ENCODE measurements at regions not wholly inside any gene's neighbourhood (a gene's known extent, or its start where the extent isn't known, plus 50 kb on each side); places are given as distances from the start of the nearest gene placed in this dataset.

DNA sequence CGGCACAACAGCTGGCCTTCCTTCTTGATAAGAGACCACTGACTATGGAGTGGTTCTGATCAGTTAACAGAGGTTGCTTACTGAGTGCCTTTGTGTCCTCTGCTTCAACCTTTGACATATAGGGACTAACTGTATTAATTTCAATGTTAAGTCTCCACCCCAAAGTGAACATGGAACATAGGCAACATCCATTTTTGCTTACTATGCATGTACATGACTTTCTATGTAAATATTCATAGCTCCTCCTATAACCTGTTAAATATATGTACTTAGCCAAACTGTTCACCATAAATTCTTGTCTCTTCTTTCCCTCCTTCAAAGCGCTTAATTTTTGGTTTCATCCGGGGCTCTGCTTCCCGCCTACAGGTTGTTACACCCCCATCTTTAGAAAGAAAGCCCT, 334.8 kb downstream of the EPM2A start:
- DNase-seq (ENCODE audit: low read depth), result no peak

DNA sequence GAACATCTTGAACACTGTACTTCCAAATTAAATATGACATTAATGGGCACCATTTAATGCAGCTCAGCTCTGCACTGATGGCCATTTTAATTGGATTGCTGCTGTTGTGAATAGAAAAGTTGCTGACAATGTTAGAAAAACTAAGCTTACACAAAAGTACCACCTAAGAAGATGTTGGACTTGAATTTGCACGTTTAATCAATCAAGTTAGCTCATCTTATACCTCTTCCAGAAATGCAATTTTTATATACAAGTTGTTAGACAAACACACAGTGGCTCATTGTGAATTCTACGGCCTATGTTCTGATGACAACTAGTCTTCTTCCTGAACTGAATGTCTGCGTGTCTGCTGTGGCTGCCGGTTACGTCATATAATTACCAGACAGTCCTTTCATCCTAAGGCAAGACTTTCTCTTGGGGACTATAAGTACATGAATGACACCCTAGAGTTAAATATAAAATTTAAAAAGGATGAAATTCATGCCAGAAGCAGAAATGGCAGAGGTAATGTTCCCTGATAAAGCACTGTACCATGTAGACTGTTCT, 330.2 kb downstream of the EPM2A start:
- no peak for DNase-seq (ENCODE audit: low read depth)

DNA sequence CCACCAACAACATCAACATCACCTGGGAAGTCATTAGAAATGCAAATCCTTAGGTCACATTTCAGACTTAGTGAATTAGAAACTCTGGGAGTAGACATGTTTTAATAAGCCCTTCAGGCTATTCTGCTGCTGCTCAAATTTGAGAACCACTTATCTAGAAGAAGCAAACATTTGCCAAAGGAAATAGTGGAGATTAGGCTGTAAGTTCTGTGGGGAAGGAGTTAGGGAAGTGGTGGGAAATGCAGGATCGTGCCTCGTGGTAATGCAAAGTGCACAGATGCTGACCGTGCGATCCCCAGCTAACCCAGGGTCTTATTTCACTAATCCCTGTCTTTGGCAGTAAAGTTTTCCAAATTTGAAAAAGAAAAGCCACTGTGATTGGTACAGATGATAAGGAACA, 328.5 kb downstream of the EPM2A start:
- no peak for DNase-seq (ENCODE audit: low read depth)

DNA sequence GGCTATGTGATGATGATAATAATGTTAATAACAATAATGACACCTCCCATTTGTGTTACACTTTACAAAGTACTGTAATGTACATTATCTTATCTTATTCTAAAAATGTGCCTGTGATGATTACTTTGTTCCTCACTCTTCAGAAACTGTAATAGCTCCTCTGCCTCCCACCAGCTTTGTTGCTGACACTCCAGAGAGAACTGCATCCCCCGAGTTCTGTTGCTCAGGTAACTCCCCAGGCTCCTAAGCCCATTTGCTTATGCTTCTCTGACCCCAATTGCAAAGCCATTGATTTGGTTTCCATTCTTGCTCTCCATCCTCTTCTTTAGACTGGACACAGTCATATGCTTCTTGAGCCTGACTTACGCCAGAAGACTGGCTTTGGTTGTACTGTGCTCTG, 319.7 kb downstream of the EPM2A start:
- DNase-seq (ENCODE audit: low read depth), result no peak

DNA sequence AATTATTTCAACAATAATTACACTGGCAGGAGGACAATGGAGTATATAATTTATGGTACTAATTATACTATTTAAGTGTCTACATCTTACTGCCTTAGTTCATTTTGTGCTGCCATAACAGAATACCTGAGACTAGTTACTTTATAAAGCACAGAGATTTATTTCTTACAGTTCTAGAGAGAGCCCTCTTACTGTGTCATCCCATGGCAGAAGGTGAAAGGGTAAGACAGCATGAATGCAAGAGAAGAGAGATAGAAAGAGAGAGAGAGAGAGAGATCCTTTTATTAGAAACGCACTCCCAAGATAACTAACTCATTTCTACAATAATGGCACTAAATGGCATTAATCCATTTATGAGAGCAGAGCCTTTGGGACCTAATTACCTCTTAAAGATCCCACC, 314.7 kb downstream of the EPM2A start:
- DNase-seq (ENCODE audit: low read depth), result no peak

DNA sequence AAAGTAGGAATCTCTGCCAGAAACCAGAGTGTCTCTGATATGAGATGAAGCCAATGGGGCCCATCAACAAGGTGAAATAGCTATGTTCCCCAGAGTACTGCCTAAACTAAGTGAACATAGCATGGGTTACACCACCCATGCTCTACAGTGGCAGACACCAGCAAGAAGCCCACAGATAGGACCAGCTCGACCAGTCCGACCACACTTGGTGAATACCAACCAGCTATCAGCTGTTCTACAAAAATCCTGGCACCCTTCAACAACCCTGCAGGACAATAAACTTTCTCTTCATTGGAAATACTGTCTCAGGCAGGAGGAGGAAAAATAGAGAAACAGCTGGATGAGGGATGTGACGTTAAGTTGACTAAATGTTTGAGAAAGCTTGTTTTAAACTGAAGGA, 311.4 kb downstream of the EPM2A start:
- DNase-seq (ENCODE audit: low read depth), result no peak

DNA sequence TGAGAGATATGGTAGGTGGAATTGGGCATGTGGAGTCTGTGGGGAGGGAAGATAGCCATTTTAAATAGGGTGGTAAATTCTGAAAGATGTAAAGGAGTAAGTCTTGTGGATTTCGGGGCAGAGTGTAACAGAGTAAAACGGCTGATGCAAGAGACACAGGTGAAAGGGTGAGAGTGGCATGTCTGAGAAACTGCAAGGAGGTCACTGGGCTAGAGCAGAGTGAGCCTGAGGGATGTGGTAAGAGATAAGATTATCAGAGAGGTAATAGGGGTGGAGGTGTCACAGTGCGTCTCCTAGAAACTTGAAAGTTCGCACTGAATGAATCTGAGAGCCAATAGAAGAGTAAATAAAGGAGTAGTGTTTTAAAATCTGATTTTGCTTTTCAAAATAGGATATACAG, 308.1 kb downstream of the EPM2A start:
- DNase-seq (ENCODE audit: low read depth), result no peak

DNA sequence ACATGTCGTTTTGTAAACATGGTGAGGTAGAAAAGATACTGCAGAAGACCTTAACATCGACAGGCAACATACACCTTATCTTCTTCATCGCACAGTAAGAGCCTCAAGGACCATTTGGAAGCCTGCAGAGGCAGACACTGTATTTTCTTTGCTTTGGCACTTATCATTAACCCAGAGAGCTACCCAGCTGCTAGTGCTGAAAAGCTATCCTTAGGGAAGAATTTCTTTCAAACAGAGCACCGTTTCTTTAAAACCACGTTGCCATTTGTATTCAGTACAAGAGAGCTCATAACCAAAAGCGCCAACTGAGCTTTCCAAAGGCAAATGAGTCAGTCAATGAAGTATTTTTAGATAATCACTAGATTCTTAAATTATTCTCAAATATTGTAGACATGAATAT, 306.6 kb downstream of the EPM2A start:
- DNase-seq (ENCODE audit: low read depth), result no peak

DNA sequence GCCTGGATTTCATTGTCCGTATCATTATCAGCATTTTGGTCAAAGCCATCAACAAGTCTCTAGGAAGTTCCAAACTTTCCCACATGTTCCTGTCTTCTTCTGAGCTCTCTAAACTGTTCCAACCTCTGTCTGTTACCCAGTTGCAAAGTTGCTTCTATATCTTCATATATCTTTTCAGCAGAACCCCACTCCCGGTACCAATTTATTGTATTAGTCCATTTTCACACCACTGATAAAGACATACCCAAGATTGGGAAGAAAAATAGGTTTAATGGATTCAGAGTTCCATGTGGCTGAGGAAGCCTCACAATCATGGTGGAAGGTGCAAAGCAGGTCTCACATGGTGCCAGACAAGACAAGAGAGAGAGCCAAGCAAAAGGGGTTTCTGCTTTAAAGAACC, 293.2 kb downstream of the EPM2A start:
- no peak for DNase-seq (ENCODE audit: low read depth)

DNA sequence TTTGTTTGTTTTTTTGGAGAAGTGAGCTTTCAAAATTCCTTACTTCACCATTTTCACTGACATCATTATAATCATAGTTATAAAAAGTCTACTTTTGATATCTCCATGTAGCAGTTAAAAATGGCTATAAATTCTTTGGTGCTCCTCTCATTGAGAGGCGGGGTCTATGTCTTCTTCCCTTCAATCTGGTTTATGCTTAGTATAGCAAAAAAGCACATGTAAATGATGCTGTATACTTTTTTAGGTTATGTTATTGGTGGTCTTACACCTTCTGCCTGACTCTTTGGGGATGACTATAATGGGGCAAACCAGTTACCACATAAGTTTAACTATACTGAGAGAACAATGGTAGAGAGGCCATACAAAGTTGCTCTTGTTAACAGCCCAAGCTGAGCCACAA, 289.6 kb downstream of the EPM2A start:
- no peak for DNase-seq (ENCODE audit: low read depth)

DNA sequence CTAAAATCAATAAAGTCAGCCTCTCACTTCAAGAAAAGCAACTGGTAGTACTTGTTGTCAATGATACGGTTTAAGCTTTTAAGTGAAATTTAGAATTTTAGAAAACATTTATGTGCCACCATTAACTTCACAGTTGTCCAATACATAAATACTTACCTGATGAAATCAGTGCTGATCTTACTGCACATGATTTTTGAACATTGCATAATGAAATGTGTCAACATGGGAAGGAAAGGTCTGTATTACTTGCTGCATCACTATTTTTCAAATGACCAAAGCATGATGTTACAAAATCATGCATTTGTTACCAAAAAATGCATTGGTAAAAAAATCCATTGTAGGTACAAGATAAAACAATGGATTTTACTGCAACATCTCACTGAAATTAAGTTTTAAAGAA, 284.3 kb downstream of the EPM2A start:
- DNase-seq (ENCODE audit: low read depth), result no peak

DNA sequence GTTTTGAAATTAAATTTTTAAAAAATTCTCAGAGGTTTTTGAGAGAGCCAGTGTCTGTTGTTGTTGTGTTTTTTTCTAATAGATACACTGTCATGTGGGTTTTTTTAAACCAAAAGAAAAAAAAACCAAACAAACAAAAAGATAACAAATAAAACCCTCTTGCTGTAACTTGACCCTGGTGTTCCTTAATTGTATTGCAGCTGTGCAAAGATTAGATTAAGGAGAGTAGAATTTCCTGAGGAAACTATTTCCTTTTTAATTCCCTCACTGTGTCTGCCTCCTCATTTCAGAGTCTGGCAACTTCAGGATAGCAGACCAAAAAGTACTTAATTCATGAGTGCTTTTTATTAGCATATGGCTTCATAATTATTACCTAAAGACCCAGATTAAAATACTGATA, 281.9 kb downstream of the EPM2A start:
- DNase-seq (ENCODE audit: low read depth), result no peak

DNA sequence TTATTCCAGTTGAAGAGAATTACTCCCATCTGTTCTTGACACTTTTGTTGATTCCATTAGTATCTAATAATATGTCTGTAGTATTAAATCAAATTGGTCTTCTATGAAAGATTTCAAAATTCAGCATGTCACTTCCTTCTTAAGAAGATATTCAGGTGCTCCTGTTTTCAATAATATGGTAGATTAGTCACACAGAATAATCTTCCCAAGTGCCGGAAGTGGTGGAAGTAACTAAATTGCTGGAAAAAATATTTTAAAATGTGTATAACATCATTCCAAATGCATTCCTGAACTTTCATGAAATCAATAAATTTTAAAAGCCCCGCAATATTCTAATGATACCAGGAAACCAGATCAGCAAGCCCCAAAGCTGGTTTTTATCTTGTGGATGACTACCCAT, 281.3 kb downstream of the EPM2A start:
- DNase-seq (ENCODE audit: low read depth), result no peak

DNA sequence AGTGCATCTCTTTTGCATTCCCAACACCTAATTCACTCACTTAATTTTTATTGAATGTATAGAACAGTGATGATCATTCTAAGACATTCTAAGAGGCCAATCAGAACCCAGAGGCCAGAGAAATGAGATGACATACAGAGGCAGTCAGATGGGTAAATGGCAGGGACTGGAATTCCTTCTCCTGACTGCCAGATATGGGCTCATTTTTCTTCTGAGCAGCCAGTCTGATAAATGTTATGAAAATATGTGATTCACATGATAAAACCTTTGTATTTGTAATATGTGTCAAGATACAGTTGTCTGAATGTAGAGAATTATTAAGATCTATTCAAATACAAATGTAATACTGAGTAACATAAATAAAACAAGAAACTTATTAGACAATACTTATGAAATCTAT, 277.8 kb downstream of the EPM2A start:
- DNase-seq (ENCODE audit: low read depth), result no peak

DNA sequence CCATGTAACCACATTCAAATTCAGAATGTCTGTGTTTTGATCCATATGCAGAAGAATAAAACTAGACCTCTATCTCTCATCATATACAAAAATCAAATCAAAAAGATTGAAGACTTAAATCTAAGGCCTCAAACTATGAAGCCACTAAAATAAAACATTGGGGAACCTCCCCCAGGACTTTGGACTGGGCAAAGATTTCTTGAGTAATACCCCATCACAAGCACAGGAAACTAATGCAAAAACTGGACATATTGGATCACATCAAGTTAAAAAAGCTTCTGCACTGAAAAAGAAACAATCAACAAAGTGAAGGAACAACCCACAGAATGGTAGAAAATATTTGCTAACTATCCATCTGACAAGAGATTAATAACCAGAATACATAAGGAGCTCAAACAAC, 266.8 kb downstream of the EPM2A start:
- DNase-seq (ENCODE audit: low read depth), result no peak

DNA sequence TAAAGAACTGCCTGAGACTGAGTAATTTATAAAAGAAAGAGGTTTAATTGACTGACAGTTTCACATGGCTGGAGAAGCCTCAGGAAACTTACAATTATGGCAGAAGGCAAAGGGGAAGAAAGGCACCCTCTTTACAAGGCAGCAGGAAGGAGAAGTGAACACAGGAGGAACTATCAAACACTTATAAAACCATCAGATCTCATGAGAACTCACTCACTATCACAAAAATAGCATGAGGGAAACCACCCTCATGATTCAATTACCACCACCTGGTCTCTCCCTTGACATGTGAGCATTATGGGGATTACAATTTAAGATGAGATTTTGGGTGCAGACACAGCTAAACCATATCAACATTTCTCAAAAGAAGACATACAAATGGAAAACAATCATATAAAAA, 266.3 kb downstream of the EPM2A start:
- no peak for DNase-seq (ENCODE audit: low read depth)

DNA sequence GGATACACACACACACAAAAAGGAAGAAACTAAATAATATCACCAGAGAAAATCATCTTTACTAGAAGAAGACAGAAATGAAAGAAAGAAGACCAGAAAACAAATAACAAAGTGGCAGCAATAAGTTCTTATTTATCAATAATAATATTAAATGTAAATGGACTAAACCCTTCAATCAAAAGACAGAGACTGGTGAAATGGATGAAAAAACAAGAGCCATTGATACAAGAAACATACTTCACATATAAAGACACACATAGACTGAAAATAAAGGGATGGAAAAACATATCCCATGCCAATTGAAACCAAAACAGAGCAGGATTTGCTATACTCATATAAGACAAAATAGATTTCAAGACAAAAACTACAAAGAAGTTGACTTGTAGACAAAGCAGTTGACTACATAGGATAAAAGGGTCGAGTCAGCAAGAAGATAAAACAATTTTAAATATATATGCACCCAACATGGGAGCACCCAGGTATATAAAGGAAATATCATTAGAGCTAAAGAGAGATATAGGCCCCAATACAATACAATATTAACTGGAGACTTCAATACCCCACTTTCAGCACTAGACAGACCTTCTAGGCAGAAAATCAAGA, 259.4 kb downstream of the EPM2A start:
- no peak for DNase-seq (ENCODE audit: low read depth)

DNA sequence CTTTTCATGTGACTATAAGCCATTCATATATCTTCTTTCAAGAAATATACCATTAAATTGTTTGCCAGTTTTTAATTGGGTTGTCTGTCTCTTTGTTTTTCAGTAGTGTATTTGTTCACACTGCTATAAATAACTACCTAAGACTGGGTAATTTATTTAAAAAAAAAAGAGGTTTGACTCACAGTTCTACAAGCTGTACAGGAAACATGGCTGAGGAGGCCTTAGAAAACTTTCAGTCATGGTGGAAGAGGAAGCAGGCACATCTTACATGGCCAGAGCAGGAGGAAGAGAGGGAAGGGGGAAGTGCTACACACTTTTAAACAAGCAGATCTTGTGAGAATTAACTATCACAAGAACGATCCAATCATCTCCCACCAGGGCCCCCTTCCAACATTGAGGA, 255.3 kb downstream of the EPM2A start:
- no peak for DNase-seq (ENCODE audit: low read depth)

DNA sequence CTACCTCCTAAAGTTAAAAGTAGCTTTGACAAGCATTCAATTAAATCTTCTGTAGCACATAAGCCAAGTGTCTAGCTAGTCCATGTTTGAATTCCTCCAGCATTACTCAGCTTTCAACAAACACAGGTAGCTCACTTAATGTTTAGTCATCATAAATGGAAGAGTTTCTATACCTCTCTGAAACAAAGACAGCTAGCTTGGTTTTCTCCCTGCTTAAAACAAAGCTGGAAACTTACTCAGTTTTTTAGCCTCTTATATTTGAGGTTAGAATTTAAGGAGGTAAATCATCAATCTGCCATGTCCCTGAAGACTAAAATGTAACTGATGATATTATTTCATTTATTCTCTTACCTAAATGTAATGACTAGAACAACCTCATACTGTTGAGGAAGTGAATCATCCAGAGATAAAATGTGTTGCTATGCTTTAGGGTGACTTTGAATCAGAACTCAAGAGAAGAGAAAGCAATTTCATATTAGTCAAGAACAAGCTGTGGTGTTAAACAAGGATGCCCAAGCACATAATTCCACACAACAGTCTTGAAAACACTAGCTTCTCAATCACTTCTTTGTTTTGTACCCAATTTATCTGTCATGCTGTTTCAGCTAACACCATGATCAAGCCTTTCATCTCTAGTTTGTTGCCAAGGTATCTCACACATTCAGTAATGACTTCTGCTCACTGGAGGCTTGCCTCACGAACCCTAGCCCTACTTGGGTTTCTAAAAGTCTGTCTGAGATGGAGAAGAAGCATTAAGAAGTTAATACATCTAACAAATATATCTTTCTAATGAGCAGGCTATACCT, 251.9 kb downstream of the EPM2A start:
- no peak for DNase-seq (ENCODE audit: low read depth)

DNA sequence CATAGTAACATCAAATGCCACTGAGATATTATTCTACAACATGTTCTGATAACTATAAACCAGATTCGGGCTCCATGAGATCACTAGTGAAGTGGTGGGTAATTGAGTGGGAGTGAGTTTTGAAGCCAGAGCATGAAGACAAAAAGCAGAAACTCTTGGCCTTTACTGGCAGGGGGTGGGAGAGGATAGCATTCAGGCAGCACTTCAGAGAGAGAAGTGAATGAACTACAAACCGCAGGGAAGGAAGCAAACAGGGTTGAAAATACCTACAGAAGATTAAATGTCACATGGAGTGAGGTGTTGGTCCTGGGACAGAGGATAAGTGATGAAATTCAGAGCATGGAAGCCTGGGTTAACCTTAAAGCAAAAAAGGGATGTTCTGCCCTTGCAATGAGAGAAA, 250.0 kb downstream of the EPM2A start:
- DNase-seq (ENCODE audit: low read depth), result no peak

DNA sequence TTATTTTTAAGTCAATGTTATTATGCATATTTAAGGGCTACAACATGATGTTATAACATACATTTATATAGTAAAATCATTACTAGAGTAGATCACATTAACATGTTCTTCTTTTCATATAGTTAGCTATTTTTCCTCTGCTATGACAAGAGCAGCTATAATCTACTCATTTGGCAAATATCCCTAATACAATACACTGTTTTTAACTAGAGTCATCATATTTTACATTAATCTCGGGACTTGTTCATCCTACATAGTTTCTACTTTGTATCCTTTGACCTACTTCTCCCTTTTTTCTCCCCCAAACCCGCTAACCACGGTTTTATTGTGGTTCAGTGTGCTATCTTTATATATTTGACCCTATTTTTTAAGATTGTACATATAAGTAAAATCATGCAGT, 249.0 kb downstream of the EPM2A start:
- DNase-seq (ENCODE audit: low read depth), result no peak

DNA sequence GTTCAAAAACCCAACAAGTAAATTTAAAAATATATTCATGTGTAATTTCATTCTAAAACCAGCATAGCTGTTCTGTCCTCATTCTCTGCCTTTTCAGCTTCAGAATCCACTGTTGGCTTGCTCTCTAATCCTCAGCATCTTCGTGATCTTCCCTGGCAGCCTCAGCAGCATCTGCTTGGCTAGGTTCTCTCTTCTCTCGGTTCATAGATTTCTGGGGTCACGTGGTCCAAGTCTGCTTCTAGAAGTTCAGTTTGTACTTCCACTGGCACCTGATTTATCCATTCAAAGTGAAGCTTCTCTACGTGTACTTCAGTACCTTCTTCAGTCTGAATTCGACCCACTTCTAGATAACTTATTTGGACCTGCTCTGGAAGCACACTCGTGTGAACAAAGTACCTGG, 245.7 kb downstream of the EPM2A start:
- DNase-seq (ENCODE audit: low read depth), result no peak

DNA sequence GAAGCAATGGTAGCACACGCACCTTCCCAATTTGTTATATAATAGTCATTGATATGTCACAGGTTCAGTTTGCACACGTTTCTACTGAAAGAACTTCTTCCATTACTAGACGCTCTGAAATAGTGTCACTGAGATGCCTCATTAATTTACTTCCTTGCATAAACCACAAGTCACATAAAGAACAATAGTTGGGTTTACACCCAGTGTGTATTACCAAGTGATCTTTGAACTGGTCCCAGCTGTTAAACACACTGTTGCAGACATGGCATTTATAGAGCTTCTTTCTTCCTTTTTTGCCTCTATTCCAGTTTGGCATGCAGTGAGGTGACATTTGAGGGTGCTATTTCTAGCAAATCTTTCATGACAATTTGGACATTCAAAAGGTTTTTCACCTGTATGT, 245.3 kb downstream of the EPM2A start:
- DNase-seq (ENCODE audit: low read depth), result no peak

DNA sequence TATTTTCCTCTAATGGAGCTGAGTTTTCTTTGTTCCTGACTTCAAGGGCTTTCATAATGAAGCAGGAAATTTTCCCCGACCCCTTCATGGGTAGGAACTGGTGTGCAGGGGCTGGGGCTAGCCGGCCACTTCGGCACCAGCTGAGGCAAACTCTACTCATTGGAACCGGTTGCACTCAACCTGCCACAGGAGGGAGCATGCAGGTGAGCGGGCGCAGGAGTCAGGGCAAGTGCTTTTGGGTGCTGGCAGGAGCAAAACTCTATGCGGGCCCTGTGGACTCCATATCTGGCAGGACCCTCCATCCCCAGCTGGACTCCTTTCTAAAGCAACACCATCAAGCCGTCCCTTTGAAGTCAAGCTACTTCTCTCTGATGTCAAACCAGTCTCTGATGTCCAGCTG, 244.2 kb downstream of the EPM2A start:
- no peak for DNase-seq (ENCODE audit: low read depth)

Data from fibroblast of gingiva (primary cell).